Panc1 (cell line): ENCODE measurements at regions not wholly inside any gene's neighbourhood (a gene's known extent, or its start where the extent isn't known, plus 50 kb on each side); places are given as distances from the start of the nearest gene placed in this dataset.
"Not testable (repeated sequence)": the region's sequence is repeated elsewhere in the genome, so short reads cannot be mapped to it uniquely, and the experiment has no call there.

Experiments used
- CTCF ChIP-seq: fragments of 450-650 bp; IDR thresholded peaks from 2 replicates; pipeline ENCODE4 v1.5.1; 2017; ENCODE audit warnings: mild to moderate bottlenecking
- POLR2AphosphoS5 ChIP-seq: IDR thresholded peaks from 2 replicates; pipeline ENCODE4 v1.6.1; 2012; ENCODE audit warnings: mild to moderate bottlenecking, low read depth, low read length, moderate library complexity
- TCF7L2 ChIP-seq: IDR thresholded peaks from 2 replicates; pipeline ENCODE4 v1.6.1; 2011; ENCODE audit warnings: mild to moderate bottlenecking, low read depth, low read length, inconsistent platforms

GRCh38 chr16:13632504-13632903, 287.4 kb upstream of the ERCC4 start:
- TF ChIP-seq CTCF, POLR2AphosphoS5, TCF7L2: not testable (repeated sequence)
